GM12878 (cell line): ENCODE measurements at regions not wholly inside any gene's neighbourhood (a gene's known extent, or its start where the extent isn't known, plus 50 kb on each side); places are given as distances from the start of the nearest gene placed in this dataset.

Experiments
- BMI1 ChIP-seq: fragments of 450-650 bp; IDR thresholded peaks from 2 replicates; pipeline ENCODE4 v1.6.1; 2016; ENCODE audit warnings: mild to moderate bottlenecking, moderate library complexity, borderline replicate concordance
- EP300 ChIP-seq, 2 experiments: fragments of 150-350 bp in 1 of 2; IDR thresholded peaks; 2 replicates each; pipeline ENCODE4 v1.6.1; 2011 to 2012; ENCODE audit warnings: low read depth in 2 of 2, low read length in 2 of 2, borderline replicate concordance in 1 of 2, improper control_type of control experiment in 1 of 2, inconsistent platforms in 1 of 2; ENCODE audit not compliant: control insufficient read depth in 1 of 2
- FOXM1 ChIP-seq: IDR thresholded peaks from 2 replicates; pipeline ENCODE4 v1.6.1; 2012; ENCODE audit warnings: low read depth, mild to moderate bottlenecking, inconsistent platforms, low read length, moderate library complexity
- NR2C1 ChIP-seq: fragments of 450-650 bp; IDR thresholded peaks from 2 replicates; pipeline ENCODE4 v1.6.1; 2017; ENCODE audit warnings: antibody characterized with exemption, mild to moderate bottlenecking, moderate library complexity
- NR2C2 ChIP-seq: IDR thresholded peaks from 2 replicates; pipeline ENCODE4 v1.6.1; 2011; ENCODE audit warnings: borderline replicate concordance, low read depth; ENCODE audit not compliant: control insufficient read depth, insufficient read length
- RAD51 ChIP-seq: fragments of 450-650 bp; IDR thresholded peaks from 2 replicates; pipeline ENCODE4 v1.6.1; 2016; ENCODE audit warnings: moderate library complexity, mild to moderate bottlenecking, inconsistent platforms
- SIX5 ChIP-seq: IDR thresholded peaks from 2 replicates; pipeline ENCODE4 v1.6.1; 2011; ENCODE audit warnings: mild to moderate bottlenecking, low read depth, low read length, moderate library complexity; ENCODE audit not compliant: severe bottlenecking
- TCF12 ChIP-seq: IDR thresholded peaks from 2 replicates; pipeline ENCODE4 v1.6.1; 2011; ENCODE audit warnings: low read depth, mild to moderate bottlenecking, low read length
- TCF3 ChIP-seq: IDR thresholded peaks from 2 replicates; pipeline ENCODE4 v1.6.1; 2012; ENCODE audit warnings: low read depth, mild to moderate bottlenecking, low read length, borderline replicate concordance; ENCODE audit not compliant: insufficient read depth
- USF1 ChIP-seq: IDR thresholded peaks from 2 replicates; pipeline ENCODE4 v1.6.1; 2011; ENCODE audit warnings: borderline replicate concordance, low read depth, mild to moderate bottlenecking, moderate library complexity, mixed read lengths, low read length; ENCODE audit not compliant: insufficient read depth; ENCODE audit errors: extremely low read length
- ZBTB40 ChIP-seq: fragments of 450-650 bp; IDR thresholded peaks from 2 replicates; pipeline ENCODE4 v1.6.1; 2016; ENCODE audit warnings: mild to moderate bottlenecking, moderate library complexity, borderline replicate concordance
- ZNF274 ChIP-seq: IDR thresholded peaks from one replicate; pipeline ENCODE4 v1.8.0; 2011; ENCODE audit not compliant: insufficient read length, insufficient read depth
- ZNF592 ChIP-seq: fragments of 450-650 bp; IDR thresholded peaks from 2 replicates; pipeline ENCODE4 v1.6.1; 2017; ENCODE audit warnings: mild to moderate bottlenecking, moderate library complexity
- TF ChIP-seq, protein P1 (sequence below): fragments of 450-650 bp; formaldehyde crosslinking; IDR thresholded peaks from 2 replicates; pipeline ENCODE4 v1.4.0; 2022; ENCODE audit warnings: mild to moderate bottlenecking, moderate library complexity

GRCh38 chr4:161206528-161207080, 957.2 kb downstream of the FSTL5 start (continued):
- TF ChIP-seq ZBTB40 (no peak), FOXM1 (no peak), RAD51 (no peak), NR2C2 (no peak), USF1 (no peak), BMI1 (no peak), ZNF592 (no peak), TCF12 (no peak), EP300 (IDR thresholded peaks at IDR 0.05; ENCODE audit: borderline replicate concordance in 1 of 2, control insufficient read depth in 1 of 2, low read depth in 2 of 2, low read length in 2 of 2) (no peak), NR2C1 (no peak), TCF3 (no peak), SIX5 (no peak), ZNF274 (no peak)
- TF ChIP-seq, protein P1, sequence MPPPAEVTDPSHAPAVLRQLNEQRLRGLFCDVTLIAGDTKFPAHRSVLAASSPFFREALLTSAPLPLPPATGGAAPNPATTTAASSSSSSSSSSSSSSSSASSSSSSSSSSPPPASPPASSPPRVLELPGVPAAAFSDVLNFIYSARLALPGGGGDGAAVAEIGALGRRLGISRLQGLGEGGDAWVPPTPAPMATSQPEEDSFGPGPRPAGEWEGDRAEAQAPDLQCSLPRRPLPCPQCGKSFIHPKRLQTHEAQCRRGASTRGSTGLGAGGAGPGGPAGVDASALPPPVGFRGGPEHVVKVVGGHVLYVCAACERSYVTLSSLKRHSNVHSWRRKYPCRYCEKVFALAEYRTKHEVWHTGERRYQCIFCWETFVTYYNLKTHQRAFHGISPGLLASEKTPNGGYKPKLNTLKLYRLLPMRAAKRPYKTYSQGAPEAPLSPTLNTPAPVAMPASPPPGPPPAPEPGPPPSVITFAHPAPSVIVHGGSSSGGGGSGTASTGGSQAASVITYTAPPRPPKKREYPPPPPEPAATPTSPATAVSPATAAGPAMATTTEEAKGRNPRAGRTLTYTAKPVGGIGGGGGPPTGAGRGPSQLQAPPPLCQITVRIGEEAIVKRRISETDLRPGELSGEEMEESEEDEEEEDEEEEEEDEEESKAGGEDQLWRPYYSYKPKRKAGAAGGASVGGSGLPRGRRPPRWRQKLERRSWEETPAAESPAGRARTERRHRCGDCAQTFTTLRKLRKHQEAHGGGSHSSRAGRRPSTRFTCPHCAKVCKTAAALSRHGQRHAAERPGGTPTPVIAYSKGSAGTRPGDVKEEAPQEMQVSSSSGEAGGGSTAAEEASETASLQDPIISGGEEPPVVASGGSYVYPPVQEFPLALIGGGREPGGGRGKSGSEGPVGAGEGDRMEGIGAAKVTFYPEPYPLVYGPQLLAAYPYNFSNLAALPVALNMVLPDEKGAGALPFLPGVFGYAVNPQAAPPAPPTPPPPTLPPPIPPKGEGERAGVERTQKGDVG (CRISPR knock-in tag) = no peak
